IMR-90 (cell line): ENCODE measurements at regions not wholly inside any gene's neighbourhood (a gene's known extent, or its start where the extent isn't known, plus 50 kb on each side); places are given as distances from the start of the nearest gene placed in this dataset.

Experiments used
- ATAC-seq: fragments of 200-7000 bp; cut with Tn5 transposase; 2 replicates; pipeline ENCODE4 v1.9.1; 2020; ENCODE audit warnings: low read depth, mild to moderate bottlenecking, moderate library complexity
- BruUV-seq: library from RNA; stranded (reverse); fragments of 400-500 nt; replicated peaks from 2 replicates; lab custom pipeline; 2021; lab: Mats Ljungman, UMichigan
- CTCF ChIA-PET: fragments of 300-600 bp; formaldehyde crosslinking; extraction: SDS; loops from one replicate; lab custom pipeline; 2021; ENCODE audit warnings: antibody characterized with exemption; lab: Yijun Ruan, JAX
- POLR2A ChIA-PET: fragments of 300-600 bp; sonication (Branson Sonifier 250); formaldehyde crosslinking; loops from one replicate; lab custom pipeline; 2022; ENCODE audit warnings: antibody characterized with exemption; ENCODE audit not compliant: unreplicated experiment; lab: Charles Lee
- DNase-seq: peaks from one replicate; pipeline ENCODE4 v3.0.0; 2013
- H2AFZ ChIP-seq: replicated peaks from 2 replicates; pipeline ENCODE3; 2013; ENCODE audit warnings: low read length, mild to moderate bottlenecking; ENCODE audit not compliant: poor library complexity
- H2AK5ac ChIP-seq: 2 replicates; pipeline ENCODE4 v1.6.1; 2013; ENCODE audit warnings: low read depth, low read length, inconsistent platforms
- H2AK9ac ChIP-seq: replicated peaks from 2 replicates; pipeline ENCODE3; 2013; ENCODE audit warnings: mild to moderate bottlenecking, low read depth, low read length, moderate library complexity; ENCODE audit not compliant: poor library complexity
- H2BK120ac ChIP-seq: 2 replicates; pipeline ENCODE4 v1.6.1; 2013; ENCODE audit warnings: low read depth, low read length, inconsistent platforms
- H2BK15ac ChIP-seq: 3 replicates; pipeline ENCODE4 v1.6.1; 2013; ENCODE audit warnings: low read depth, low read length, inconsistent platforms
- H2BK20ac ChIP-seq: 2 replicates; pipeline ENCODE4 v1.6.1; 2013; ENCODE audit warnings: low read depth, mild to moderate bottlenecking, inconsistent platforms, low read length, moderate library complexity
- H2BK5ac ChIP-seq: 2 replicates; pipeline ENCODE4 v1.6.1; 2013; ENCODE audit warnings: mild to moderate bottlenecking, low read depth, low read length, inconsistent platforms; ENCODE audit not compliant: poor library complexity, severe bottlenecking
- H3K14ac ChIP-seq: replicated peaks from 2 replicates; pipeline ENCODE4 v1.6.1; 2013; ENCODE audit warnings: low read depth, low read length, inconsistent platforms
- H3K18ac ChIP-seq: 2 replicates; pipeline ENCODE4 v1.6.1; 2013; ENCODE audit warnings: low read depth, low read length, control low read depth
- H3K23ac ChIP-seq: 2 replicates; pipeline ENCODE4 v1.6.1; 2013; ENCODE audit warnings: low read depth, low read length, inconsistent platforms
- H3K27ac ChIP-seq: 2 replicates; pipeline ENCODE4 v1.5.1; 2013; ENCODE audit warnings: mild to moderate bottlenecking, control low read depth, low read length; ENCODE audit not compliant: insufficient read depth
- H3K27me3 ChIP-seq: 2 replicates; pipeline ENCODE4 v1.6.1; 2013; ENCODE audit warnings: low read length; ENCODE audit not compliant: control insufficient read depth, insufficient read depth
- H3K36me3 ChIP-seq: 2 replicates; pipeline ENCODE4 v1.6.1; 2013; ENCODE audit warnings: low read length, mixed read lengths; ENCODE audit not compliant: control insufficient read depth, insufficient read depth
- H3K4ac ChIP-seq: 2 replicates; pipeline ENCODE4 v1.6.1; 2013; ENCODE audit warnings: low read depth, low read length, inconsistent platforms
- H3K4me1 ChIP-seq: 2 replicates; pipeline ENCODE4 v1.6.1; 2013; ENCODE audit warnings: low read length, mixed read lengths; ENCODE audit not compliant: control insufficient read depth, insufficient read depth
- H3K4me2 ChIP-seq: 2 replicates; pipeline ENCODE4 v1.6.1; 2013; ENCODE audit warnings: low read depth, mild to moderate bottlenecking, control low read depth, low read length, moderate library complexity
- H3K4me3 ChIP-seq: 2 replicates; pipeline ENCODE4 v1.5.1; 2013; ENCODE audit warnings: low read depth, mild to moderate bottlenecking, control low read depth, low read length, moderate library complexity; ENCODE audit not compliant: insufficient read depth
- H3K56ac ChIP-seq: 2 replicates; pipeline ENCODE4 v1.6.1; 2013; ENCODE audit warnings: low read length, inconsistent platforms; ENCODE audit not compliant: insufficient read depth; ENCODE audit errors: extremely low read depth
- H3K79me1 ChIP-seq, 2 experiments: 2 replicates each; pipeline ENCODE4 v1.6.1; 2013; ENCODE audit warnings: low read length in 2 of 2, inconsistent platforms in 1 of 2, low read depth in 1 of 2
- H3K9ac ChIP-seq: 2 replicates; pipeline ENCODE4 v1.6.1; 2013; ENCODE audit warnings: low read depth, low read length, control low read depth
- H3K9me1 ChIP-seq: 2 replicates; pipeline ENCODE4 v1.6.1; 2013; ENCODE audit warnings: low read length, inconsistent platforms; ENCODE audit not compliant: insufficient read depth
- H3K9me3 ChIP-seq: 2 replicates; pipeline ENCODE4 v1.6.1; 2013; ENCODE audit warnings: low read length; ENCODE audit not compliant: control insufficient read depth, insufficient read depth
- H4K20me1 ChIP-seq: 2 replicates; pipeline ENCODE4 v1.6.1; 2013; ENCODE audit warnings: low read length, inconsistent platforms; ENCODE audit not compliant: insufficient read depth
- H4K5ac ChIP-seq: 2 replicates; pipeline ENCODE4 v1.6.1; 2013; ENCODE audit warnings: mild to moderate bottlenecking, low read depth, low read length, control low read depth
- H4K8ac ChIP-seq, 2 experiments: 2 replicates each; pipeline ENCODE4 v1.6.1; 2013; ENCODE audit warnings: low read depth in 2 of 2, low read length in 2 of 2, control low read depth in 1 of 2, inconsistent platforms in 1 of 2
- H4K91ac ChIP-seq: 2 replicates; pipeline ENCODE4 v1.6.1; 2013; ENCODE audit warnings: low read depth, low read length, inconsistent platforms; ENCODE audit not compliant: insufficient read depth
- BHLHE40 ChIP-seq: fragments of 150-350 bp; IDR thresholded peaks from 2 replicates; pipeline ENCODE4 v1.6.1; 2016; ENCODE audit warnings: mild to moderate bottlenecking, low read depth, low read length
- CEBPB ChIP-seq: IDR thresholded peaks from 2 replicates; pipeline ENCODE4 v1.6.1; 2012; ENCODE audit warnings: low read depth, low read length, improper control_type of control experiment
- CTCF ChIP-seq: conservative IDR thresholded peaks from 2 replicates; pipeline ENCODE4 v1.5.1; 2012; ENCODE audit warnings: mild to moderate bottlenecking, low read depth, low read length, improper control_type of control experiment
- FOS ChIP-seq: fragments of 150-350 bp; IDR thresholded peaks from 2 replicates; pipeline ENCODE4 v1.6.1; 2016; ENCODE audit warnings: low read depth, low read length
- MAFK ChIP-seq: IDR thresholded peaks from 2 replicates; pipeline ENCODE4 v1.6.1; 2012; ENCODE audit warnings: low read depth, low read length, improper control_type of control experiment
- MAZ ChIP-seq: IDR thresholded peaks from 2 replicates; pipeline ENCODE4 v1.6.1; 2012; ENCODE audit warnings: low read depth, mild to moderate bottlenecking, low read length, improper control_type of control experiment, moderate library complexity, borderline replicate concordance
- MXI1 ChIP-seq: IDR thresholded peaks from 2 replicates; pipeline ENCODE4 v1.6.1; 2012; ENCODE audit warnings: low read depth, mild to moderate bottlenecking, low read length, moderate library complexity, borderline replicate concordance
- POLR2A ChIP-seq: IDR thresholded peaks from 2 replicates; pipeline ENCODE4 v1.6.1; 2012; ENCODE audit warnings: mild to moderate bottlenecking, low read depth, low read length
- RAD21 ChIP-seq: IDR thresholded peaks from 2 replicates; pipeline ENCODE4 v1.6.1; 2012; ENCODE audit warnings: low read length, improper control_type of control experiment
- RCOR1 ChIP-seq: IDR thresholded peaks from 2 replicates; pipeline ENCODE4 v1.6.1; 2012; ENCODE audit warnings: mild to moderate bottlenecking, low read length, improper control_type of control experiment; ENCODE audit not compliant: insufficient replicate concordance
- RFX5 ChIP-seq: IDR thresholded peaks from 2 replicates; pipeline ENCODE4 v1.8.0; 2012; ENCODE audit warnings: low read depth, mild to moderate bottlenecking, low read length, moderate library complexity
- SMC3 ChIP-seq: fragments of 150-350 bp; IDR thresholded peaks from 2 replicates; pipeline ENCODE4 v1.6.1; 2016; ENCODE audit warnings: low read depth, mild to moderate bottlenecking, antibody characterized with exemption, low read length, moderate library complexity
- USF2 ChIP-seq: fragments of 150-350 bp; IDR thresholded peaks from 2 replicates; pipeline ENCODE4 v1.6.1; 2017; ENCODE audit warnings: mild to moderate bottlenecking, antibody characterized with exemption, low read length, low read depth
- WGBS, 2 experiments: methylation state at CpG; one replicate each; pipeline versions ENCODE4 v1.1.5 to v1.1.7; 2013; ENCODE audit warnings: missing lambda C conversion rate in 2 of 2; ENCODE audit not compliant: insufficient read length in 1 of 2; ENCODE audit errors: extremely low coverage in 2 of 2; 5-methylcytosine and 5-hydroxymethylcytosine counted together
- dilution Hi-C: fragments of 300-500 bp; cut with HindIII; formaldehyde crosslinking; loops from one replicate; pipeline ENCODE4 v1.14.3; 2018; ENCODE audit warnings: low sequenced_read_pairs; ENCODE audit not compliant: unreplicated experiment
- in situ Hi-C: fragments of 300-500 bp; cut with MboI; formaldehyde crosslinking; loops from 3 replicates; pipeline ENCODE4 v1.14.3; 2019; ENCODE audit warnings: low sequenced_read_pairs, inconsistent platforms, mixed read lengths
- intact Hi-C: fragments of 100-400 bp; cut with micrococcal nuclease; formaldehyde crosslinking; loops from 2 replicates; pipeline ENCODE4 v1.10.0; 2022

GRCh38 chrX:109049416-109049815, 313.1 kb upstream of the IRS4 start:
- Histone ChIP-seq H2BK15ac (no peak overlapping the region), H2AK5ac (no peak overlapping the region), H4K20me1 (no peaks in the 10 kb centered on the region), H3K56ac (no peak overlapping the region), H2BK5ac (no peak overlapping the region), H2BK20ac (no peak overlapping the region), H2BK120ac (no peak overlapping the region), H3K9me3 (no peaks in the 10 kb centered on the region), H3K4me2 (no peak overlapping the region), H3K9ac (no peak overlapping the region), H3K9me1 (no peaks in the 10 kb centered on the region), H3K36me3 (no peaks in the 10 kb centered on the region), H4K5ac (no peak overlapping the region), H4K8ac (no peak overlapping the region), H3K14ac (no peak overlapping the region), H3K4me3 (no peak overlapping the region), H3K23ac (no peak overlapping the region), H3K18ac (no peak overlapping the region), H2AFZ (no peak overlapping the region), H3K79me1 (no peaks in the 10 kb centered on the region), H4K91ac (no peak overlapping the region), H2AK9ac (no peak overlapping the region), H3K27me3 (no peaks in the 10 kb centered on the region), H3K27ac (no peak overlapping the region), H3K4ac (no peak overlapping the region), H3K4me1 (no peaks in the 10 kb centered on the region)
- no TSS peak for BruUV-seq
- no CpG with 5 or more reads among the region's 2 CpGs for WGBS, 2 experiments
- no peak for ATAC-seq
- in situ Hi-C loops: no loop called here
- ChIA-PET POLR2A (no interaction called here), CTCF (no interaction called here)
- dilution Hi-C loops: no loop called here
- TF ChIP-seq BHLHE40 (no peak), USF2 (no peak), MAFK (no peak), RCOR1 (no peak), RAD21 (no peak), CTCF (no peak), FOS (no peak), RFX5 (no peak), SMC3 (no peak), MAZ (no peak), CEBPB (no peak), POLR2A (no peak), MXI1 (no peak)
- DNase-seq: no peak
- intact Hi-C loops: no loop called here
